GM19397 (cell line): ENCODE measurements at regions not wholly inside any gene's neighbourhood (a gene's known extent, or its start where the extent isn't known, plus 50 kb on each side); places are given as distances from the start of the nearest gene placed in this dataset.
"Not testable (repeated sequence)": the region's sequence is repeated elsewhere in the genome, so short reads cannot be mapped to it uniquely, and the experiment has no call there.

ENCODE experiments used
- ATAC-seq: cut with Tn5 transposase; IDR thresholded peaks from one replicate; pipeline ENCODE4 v1.9.1; 2021; ENCODE audit warnings: mild to moderate bottlenecking, moderate library complexity; ENCODE audit not compliant: unreplicated experiment

GRCh38 chr12:88856201-88856600 is 275.9 kb upstream of the KITLG start:
- no peak for ATAC-seq

- no peak for ATAC-seq
Measured at GRCh38 chr12:88855301-88855700, 275.0 kb upstream of the KITLG start.

- no peak for ATAC-seq
Measured at GRCh38 chr12:88854260-88854659, 274.0 kb upstream of the KITLG start.

- ATAC-seq: not testable (repeated sequence)
Measured at GRCh38 chr12:88847246-88847645, 267.0 kb upstream of the KITLG start.

GRCh38 chr12:88844426-88844825 is 264.2 kb upstream of the KITLG start:
- ATAC-seq: no peak

GRCh38 chr12:88842314-88842713 is 262.0 kb upstream of the KITLG start:
- ATAC-seq: no peak

- no peak for ATAC-seq
Measured at GRCh38 chr12:88839486-88839885, 259.2 kb upstream of the KITLG start.

- ATAC-seq: no peak
Measured at GRCh38 chr12:88836156-88836555, 255.9 kb upstream of the KITLG start.

GRCh38 chr12:88834226-88834625 is 254.0 kb upstream of the KITLG start:
- no peak for ATAC-seq

- no peak for ATAC-seq
Measured at GRCh38 chr12:88833641-88834116, 253.4 kb upstream of the KITLG start.

- not testable (repeated sequence) for ATAC-seq
Measured at GRCh38 chr12:88828537-88828936, 248.3 kb upstream of the KITLG start.

- ATAC-seq: no peak
Measured at GRCh38 chr12:88820012-88820411, 239.7 kb upstream of the KITLG start.

GRCh38 chr12:88816201-88816600 is 235.9 kb upstream of the KITLG start:
- ATAC-seq: no peak

- ATAC-seq: no peak
Measured at GRCh38 chr12:88814779-88815178, 234.5 kb upstream of the KITLG start.

GRCh38 chr12:88812610-88813009 is 232.3 kb upstream of the KITLG start:
- ATAC-seq: no peak

- ATAC-seq: no peak
Measured at GRCh38 chr12:88810806-88811205, 230.5 kb upstream of the KITLG start.

GRCh38 chr12:88809841-88810240 is 229.6 kb upstream of the KITLG start:
- not testable (repeated sequence) for ATAC-seq

GRCh38 chr12:88805692-88806091 is 225.4 kb upstream of the KITLG start:
- no peak for ATAC-seq

- ATAC-seq: no peak
Measured at GRCh38 chr12:88805286-88805685, 225.0 kb upstream of the KITLG start.

- no peak for ATAC-seq
Measured at GRCh38 chr12:88802096-88802706, 221.9 kb upstream of the KITLG start.

GRCh38 chr12:88801227-88802095 is 221.2 kb upstream of the KITLG start:
- no peak for ATAC-seq

- no peak for ATAC-seq
Measured at GRCh38 chr12:88793096-88793495, 212.8 kb upstream of the KITLG start.
